GM18867 (cell line): ENCODE measurements at regions not wholly inside any gene's neighbourhood (a gene's known extent, or its start where the extent isn't known, plus 50 kb on each side); places are given as distances from the start of the nearest gene placed in this dataset.

Experiments used
- ATAC-seq: cut with Tn5 transposase; IDR thresholded peaks from one replicate; pipeline ENCODE4 v1.9.1; 2021; ENCODE audit warnings: mild to moderate bottlenecking, moderate library complexity; ENCODE audit not compliant: unreplicated experiment

- no peak for ATAC-seq
Measured at GRCh38 chr20:48311956-48312355, 515.8 kb downstream of the PREX1 start.

GRCh38 chr20:48310305-48310704, 517.5 kb downstream of the PREX1 start:
- no peak for ATAC-seq

GRCh38 chr20:48309293-48309692, 518.5 kb downstream of the PREX1 start:
- no peak for ATAC-seq

GRCh38 chr20:48308882-48309281, 518.9 kb downstream of the PREX1 start:
- no peak for ATAC-seq

- no peak for ATAC-seq
Measured at GRCh38 chr20:48308232-48308781, 519.5 kb downstream of the PREX1 start.

- no peak for ATAC-seq
Measured at GRCh38 chr20:48307277-48307676, 520.5 kb downstream of the PREX1 start.

GRCh38 chr20:48302844-48303542, 517.7 kb upstream of the SULF2 start:
- no peak for ATAC-seq

- ATAC-seq, result no peak
Measured at GRCh38 chr20:48302149-48302548, 516.9 kb upstream of the SULF2 start.

GRCh38 chr20:48301189-48301588, 515.9 kb upstream of the SULF2 start:
- no peak for ATAC-seq

- no peak for ATAC-seq
Measured at GRCh38 chr20:48300529-48300928, 515.2 kb upstream of the SULF2 start.

- no peak for ATAC-seq
Measured at GRCh38 chr20:48298851-48299484, 513.7 kb upstream of the SULF2 start.

GRCh38 chr20:48298433-48298832, 513.2 kb upstream of the SULF2 start:
- no peak for ATAC-seq

GRCh38 chr20:48295966-48296421, 510.7 kb upstream of the SULF2 start:
- ATAC-seq, result no peak

- ATAC-seq, result no peak
Measured at GRCh38 chr20:48295445-48295903, 510.2 kb upstream of the SULF2 start.

GRCh38 chr20:48294942-48295341, 509.7 kb upstream of the SULF2 start:
- ATAC-seq, result no peak

- no peak for ATAC-seq
Measured at GRCh38 chr20:48294196-48294595, 508.9 kb upstream of the SULF2 start.

- no peak for ATAC-seq
Measured at GRCh38 chr20:48293671-48294070, 508.4 kb upstream of the SULF2 start.

- ATAC-seq, result no peak
Measured at GRCh38 chr20:48292806-48293205, 507.5 kb upstream of the SULF2 start.

- ATAC-seq, result no peak
Measured at GRCh38 chr20:48291896-48292295, 506.6 kb upstream of the SULF2 start.

- no peak for ATAC-seq
Measured at GRCh38 chr20:48288930-48289507, 503.7 kb upstream of the SULF2 start.

- ATAC-seq, result no peak
Measured at GRCh38 chr20:48287552-48288170, 502.4 kb upstream of the SULF2 start.
